ENCODE measurements at regions not wholly inside any gene's neighbourhood (a gene's known extent, or its start where the extent isn't known, plus 50 kb on each side); places are given as distances from the start of the nearest gene placed in this dataset.

DNA sequence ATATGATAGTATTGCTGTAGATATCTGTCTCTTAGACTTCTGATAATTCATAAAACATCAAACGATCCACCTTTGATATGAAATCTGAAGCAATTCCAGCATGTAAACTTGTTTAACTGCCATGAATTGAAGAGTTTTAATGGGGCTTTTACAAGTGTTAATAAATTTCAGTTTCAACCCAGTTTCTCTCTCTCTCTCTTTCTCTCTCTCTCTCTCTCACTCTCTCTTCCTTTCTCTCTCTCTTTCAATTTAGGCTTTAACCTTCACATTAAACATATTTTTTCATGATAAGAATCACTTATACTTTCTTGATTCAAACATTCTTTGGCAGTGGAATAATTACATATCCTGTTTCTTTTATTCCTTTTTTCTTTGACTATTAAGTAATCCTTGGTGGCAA lies 296.1 kb downstream of the EPHA4 start:
- no peak for DNase-seq

DNA sequence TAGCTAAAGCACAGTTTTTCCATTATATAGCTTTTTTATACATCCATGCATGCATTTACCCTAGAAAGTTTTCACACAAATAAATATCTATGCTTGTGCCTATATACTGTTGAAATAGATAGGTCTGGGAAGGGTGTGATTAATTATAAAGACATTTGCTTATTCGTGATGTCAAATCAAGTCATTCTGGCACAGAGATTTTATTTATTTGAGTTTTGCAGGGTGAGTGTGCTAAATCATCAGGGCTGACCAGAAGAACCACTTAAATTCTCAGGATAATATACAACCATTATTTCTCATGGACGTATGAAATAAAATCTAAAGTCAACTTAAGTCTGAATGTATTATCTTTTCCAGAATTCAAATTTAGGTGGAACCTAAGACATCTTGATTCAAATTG lies 295.5 kb downstream of the EPHA4 start:
- no peak for DNase-seq

DNA sequence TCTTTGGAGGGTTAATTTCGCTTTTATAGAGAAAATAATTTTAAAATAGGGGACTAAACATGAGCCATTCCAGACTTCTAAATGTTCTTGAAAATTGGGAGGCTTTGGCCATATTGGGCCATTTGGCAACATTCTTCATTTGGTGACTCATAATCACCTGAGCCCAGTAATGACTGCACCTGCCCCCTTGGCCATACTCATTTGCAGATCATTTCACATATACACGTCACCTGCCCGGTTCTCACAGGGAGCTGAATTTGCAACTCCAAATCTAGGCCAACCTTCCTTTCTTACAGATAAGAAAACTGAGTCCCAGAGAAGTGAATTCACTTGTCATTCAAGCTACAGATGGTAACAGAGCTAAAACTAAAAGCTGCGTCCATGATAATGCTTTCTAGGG lies 289.7 kb downstream of the EPHA4 start:
- DNase-seq = no peak

DNA sequence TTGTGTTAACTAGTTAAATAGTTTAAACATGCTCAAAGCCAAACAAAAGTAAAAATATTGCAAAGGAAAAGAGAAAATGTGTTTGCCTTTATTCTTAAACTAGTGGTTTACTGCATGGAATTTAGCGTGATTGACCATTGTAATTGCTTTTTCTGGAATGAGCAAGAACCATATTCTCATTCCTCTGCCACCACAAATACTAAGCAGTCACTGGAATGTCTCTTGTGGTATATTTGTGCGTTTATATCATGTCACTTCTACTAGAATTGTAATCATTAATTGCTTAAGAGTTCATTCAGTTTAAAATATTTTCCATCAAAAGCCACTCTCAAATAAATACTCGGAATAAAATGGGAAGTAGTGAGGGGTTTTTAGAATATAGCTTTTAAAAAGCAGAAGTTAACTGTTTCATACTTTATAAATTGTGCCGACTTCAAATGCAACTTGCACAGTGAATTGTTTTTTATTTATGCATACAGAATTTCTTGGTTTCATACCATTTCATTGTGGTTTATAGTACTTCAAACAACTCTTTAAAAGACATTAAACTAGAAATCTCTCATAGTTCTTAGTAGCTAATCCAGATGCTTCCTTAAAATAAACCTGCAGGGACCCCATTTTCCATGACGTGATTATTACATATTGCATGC lies 288.1 kb downstream of the EPHA4 start:
- no peak for DNase-seq

DNA sequence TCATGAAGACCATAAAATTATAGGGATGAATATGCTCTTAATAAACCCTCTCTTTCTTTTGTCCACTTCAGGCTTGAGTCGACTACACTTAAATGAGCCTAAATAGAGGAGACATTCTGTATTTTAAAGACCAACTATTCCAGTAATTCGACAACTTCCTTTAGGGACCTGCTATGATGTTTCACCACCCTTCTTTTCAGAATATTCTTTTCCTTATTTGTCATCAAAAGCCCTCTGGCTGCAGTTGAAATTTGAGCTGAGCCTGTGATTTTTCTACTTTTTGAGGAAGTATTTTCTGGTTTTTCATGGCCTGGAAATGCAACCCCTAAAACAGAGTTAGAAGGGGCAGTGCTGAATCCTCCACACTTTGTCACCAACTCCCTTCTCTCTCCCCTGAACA lies 287.0 kb downstream of the EPHA4 start:
- no peak for DNase-seq

DNA sequence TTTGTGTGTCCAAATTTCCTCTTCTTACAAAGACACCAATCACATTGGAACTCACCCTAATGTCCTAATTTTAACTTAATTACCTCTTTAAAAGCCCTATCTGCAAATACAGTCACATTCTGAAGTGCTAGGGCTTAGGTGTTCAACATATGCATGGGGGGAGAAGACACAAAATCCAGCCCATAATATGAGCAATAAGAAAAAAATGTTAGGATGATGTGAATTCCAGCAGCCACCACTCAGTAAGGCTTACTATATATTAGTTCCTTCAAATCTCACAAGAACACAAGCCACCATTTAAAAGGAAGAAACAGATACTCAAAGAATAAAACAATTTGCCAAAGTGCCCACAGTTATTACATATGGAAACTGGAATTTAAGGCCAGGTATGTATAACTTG lies 285.7 kb downstream of the EPHA4 start:
- no peak for DNase-seq

GRCh38 chr2:221289389-221289788 lies 282.7 kb downstream of the EPHA4 start:
- no peak for DNase-seq

DNA sequence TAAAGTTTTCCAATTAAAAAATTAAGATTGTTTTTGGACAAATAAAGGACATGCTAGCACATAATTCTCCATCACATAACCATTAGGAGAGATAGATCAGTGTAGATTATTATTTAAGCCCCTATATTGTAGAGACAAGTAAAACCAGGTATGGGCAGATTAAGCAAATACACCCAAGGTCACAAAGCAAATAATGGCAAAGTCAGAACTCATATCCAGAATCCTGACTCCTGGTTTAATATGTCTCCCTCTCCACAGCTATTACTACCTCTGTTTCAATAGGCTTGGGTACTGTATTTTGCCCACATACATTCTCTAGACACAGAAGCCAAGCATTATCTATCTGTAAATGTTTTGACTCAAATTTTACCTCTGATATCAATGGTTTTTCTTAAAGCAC lies 282.3 kb downstream of the EPHA4 start:
- no peak for DNase-seq

DNA sequence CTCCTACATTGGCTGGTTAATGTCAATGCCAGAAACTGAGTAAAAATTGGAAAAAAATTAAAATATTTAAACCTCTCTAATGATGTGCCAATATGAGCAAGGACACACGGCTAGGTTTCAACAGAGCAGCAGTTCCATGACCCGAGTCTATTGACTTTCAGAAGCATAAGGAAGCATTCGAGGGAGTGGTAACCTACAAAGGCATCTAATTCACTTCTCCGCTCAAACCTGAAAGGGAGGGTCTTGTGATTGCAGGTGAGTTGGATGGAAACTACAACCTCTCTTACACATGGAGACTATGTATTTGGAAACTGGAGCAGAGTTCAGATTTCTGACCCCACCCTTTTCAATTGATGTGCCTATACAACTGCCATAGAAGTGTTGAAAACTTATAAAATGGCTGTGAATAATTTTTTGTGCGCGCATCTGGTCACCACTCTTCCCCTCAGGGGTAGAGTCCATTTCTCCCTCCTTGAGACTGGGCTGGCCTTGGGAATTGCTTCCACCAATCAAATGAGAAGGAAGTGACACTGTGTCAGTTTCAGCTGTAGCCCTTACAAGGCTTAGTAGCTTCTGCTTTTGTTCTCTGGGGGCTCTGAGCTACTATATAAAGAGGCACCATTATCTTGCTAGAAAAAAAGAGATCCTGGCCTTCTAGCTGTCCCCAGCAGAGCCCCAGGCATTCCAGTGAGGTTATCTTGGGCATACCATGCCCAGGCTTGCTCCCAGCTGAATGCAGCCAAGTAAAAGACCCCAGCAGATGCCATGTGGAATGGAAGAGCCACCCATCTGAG lies 278.0 kb downstream of the EPHA4 start:
- DNase-seq = no peak

DNA sequence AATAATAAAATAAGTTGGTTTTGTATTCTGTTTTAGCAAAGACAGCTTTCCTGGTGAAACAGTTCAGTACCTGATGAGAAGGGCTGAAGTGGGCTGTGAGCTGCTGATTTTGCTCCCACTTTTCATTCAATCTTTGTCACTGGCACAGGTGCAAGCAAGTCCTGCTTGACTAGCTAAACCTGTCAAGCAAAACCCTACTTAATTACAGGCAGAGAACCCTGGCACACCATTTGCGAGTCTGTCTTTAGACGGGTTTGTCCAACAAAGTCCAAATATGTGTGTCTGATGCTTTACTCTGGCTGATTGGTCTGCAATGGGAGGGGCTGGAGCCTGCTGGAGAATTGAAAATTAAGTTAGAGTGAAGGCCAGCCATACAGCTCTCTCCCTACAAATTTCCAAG lies 267.2 kb downstream of the EPHA4 start:
- no peak for DNase-seq

- no peak for DNase-seq
These were observed 263.5 kb downstream of the EPHA4 start for GRCh38 chr2:221308507-221309066.

- no peak for DNase-seq
These were observed 262.1 kb downstream of the EPHA4 start for GRCh38 chr2:221309892-221310583.

DNA sequence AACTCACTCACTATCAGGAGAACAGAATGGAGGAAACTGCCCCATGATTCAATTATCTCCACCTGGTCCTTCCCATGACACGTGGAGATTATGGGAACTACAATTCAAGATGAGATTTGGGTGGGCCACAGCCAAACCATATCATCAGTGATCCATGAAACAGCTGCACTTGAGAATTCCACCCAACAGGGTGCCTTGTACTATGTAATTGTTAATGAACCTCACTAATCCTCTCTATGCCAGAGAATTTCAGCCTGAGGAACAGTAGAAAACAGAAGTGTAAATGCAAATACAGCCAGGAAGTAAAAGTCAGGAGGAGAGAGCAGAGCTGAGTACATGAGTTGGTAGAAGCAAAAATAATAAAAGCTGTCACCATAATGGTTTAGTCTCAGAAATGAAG lies 261.4 kb downstream of the EPHA4 start:
- DNase-seq = no peak

DNA sequence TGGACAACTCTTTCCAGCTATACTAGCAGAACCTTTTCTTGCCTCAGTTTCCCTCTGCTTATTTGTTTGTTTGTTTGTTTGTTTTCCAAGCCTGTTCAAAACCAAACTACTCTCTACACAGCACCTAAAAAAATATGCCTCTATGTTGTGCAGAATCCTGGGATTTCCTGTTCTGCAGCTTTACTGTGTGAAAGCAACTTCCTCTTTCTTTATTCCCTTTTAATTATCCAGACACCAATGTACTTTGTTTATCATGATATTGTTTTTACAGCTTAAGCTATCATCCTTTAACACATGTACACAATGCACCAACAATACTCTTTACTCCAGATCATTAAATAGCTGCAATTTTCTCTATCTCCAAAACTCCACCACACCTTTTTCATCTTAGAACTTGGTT lies 259.5 kb downstream of the EPHA4 start:
- no peak for DNase-seq

GRCh38 chr2:221314786-221315185 lies 257.3 kb downstream of the EPHA4 start:
- no peak for DNase-seq

DNA sequence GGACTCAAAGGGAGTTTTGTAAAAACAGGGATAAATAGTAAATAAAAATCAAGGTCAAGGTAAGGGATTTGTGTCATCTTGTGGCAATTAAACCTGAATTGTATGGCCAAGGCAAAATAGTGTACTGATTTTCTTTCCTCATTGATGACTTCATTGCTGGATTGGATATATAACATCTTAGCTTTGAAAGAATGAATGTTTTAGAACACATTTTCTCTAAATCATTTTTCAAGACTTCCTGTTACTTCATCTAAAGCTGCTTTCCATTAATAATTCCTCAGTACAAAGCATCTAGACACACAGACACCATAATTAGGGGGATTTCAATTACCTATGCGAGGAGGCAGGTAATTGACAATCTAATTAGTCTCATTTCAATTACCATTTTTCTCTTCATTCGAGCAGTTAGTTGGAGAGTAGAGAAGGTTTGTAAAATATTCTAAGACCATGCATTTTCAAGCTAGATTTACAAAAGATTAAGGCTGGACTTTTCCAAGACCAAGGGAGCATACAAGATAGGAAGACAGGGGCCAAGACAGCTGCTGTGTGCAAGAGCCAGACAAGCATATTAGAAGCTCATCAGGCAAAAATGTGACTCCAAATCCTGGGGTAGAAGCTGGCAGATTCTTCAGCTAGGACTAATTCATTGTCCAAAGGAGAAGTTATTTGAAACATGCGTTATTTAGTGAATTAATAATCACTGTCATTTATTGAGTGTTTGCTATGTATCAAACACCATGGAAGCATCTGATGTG lies 253.6 kb downstream of the EPHA4 start:
- DNase-seq = no peak

GRCh38 chr2:221322741-221323140 lies 249.4 kb downstream of the EPHA4 start:
- no peak for DNase-seq

GRCh38 chr2:221323513-221323912 lies 248.6 kb downstream of the EPHA4 start:
- no peak for DNase-seq

GRCh38 chr2:221330436-221330835 lies 241.7 kb downstream of the EPHA4 start:
- DNase-seq = no peak

GRCh38 chr2:221334481-221335218 lies 237.5 kb downstream of the EPHA4 start:
- no peak for DNase-seq

DNA sequence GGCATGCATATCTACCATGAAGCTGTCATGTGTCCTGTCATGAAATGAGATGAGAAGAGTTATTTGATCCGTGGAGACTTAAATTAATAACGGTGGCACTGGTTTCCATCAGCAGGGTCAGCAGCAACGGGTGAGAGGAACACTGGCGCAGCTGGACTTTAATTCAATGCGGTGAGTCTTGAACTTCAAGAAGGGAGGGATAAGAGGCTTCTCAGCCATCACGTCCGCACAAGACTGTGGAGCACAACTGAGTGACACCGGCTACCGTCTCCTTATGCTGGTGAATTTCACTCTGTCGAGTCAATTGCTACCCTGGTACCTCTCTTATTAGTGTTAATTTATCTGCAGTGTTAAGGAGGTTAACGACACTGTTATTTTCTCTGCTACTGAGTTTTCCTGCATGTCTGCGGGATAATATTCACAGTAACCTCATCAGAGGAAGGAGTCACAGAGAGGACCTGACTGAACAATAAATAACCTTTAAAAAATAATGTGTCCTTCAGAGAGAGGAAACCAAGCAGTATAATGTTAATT lies 236.8 kb downstream of the EPHA4 start:
- no peak for DNase-seq

- no peak for DNase-seq
These were observed 235.1 kb downstream of the EPHA4 start for GRCh38 chr2:221336967-221337366.

Measured in GOT3 (cell line).